Adrenal gland (tissue), 9 donors: ENCODE measurements at regions not wholly inside any gene's neighbourhood (a gene's known extent, or its start where the extent isn't known, plus 50 kb on each side); places are given as distances from the start of the nearest gene placed in this dataset.

Source experiments
- DNase-seq, 7 donors: peaks; one replicate each; pipeline ENCODE4 v3.0.0-alpha.2; 2019 to 2020
- H3K27ac ChIP-seq, 5 donors: fragments of 200-600 bp; sonication (generic) in 4 of 5; 1 replicate in 3 of 5; 2 replicates in 2 of 5; pipeline versions ENCODE4 v1.5.1 to v1.8.0; 2016 to 2020; ENCODE audit warnings: mild to moderate bottlenecking in 1 of 5
- H3K27me3 ChIP-seq: fragments of 200-600 bp; 2 replicates; pipeline ENCODE4 v1.8.0; 2021
- H3K36me3 ChIP-seq, 2 donors: fragments of 200-600 bp; replicated peaks in 1 of 2; 1 replicate in 1 of 2; 2 replicates in 1 of 2; pipeline versions ENCODE4 v1.5.1 to v1.8.0; 2018 to 2022
- H3K4me1 ChIP-seq, 2 donors: fragments of 200-600 bp; replicated peaks in 1 of 2; 1 replicate in 1 of 2; 2 replicates in 1 of 2; pipeline versions ENCODE4 v1.5.1 to v1.8.0; 2018 to 2021
- H3K4me3 ChIP-seq, 4 donors: fragments of 200-600 bp; sonication (generic) in 3 of 4; one replicate each; pipeline ENCODE4 v1.5.1; 2016 to 2018
- H3K9me3 ChIP-seq, 3 donors: fragments of 200-600 bp; sonication (generic) in 1 of 3; replicated peaks in 1 of 3; 1 replicate in 2 of 3; 2 replicates in 1 of 3; pipeline versions ENCODE4 v1.5.1 to v1.8.0; 2016 to 2021
- CTCF ChIP-seq, 6 experiments: fragments of 450-650 bp in 4 of 6; fragments of 200-600 bp in 2 of 6; sonication (generic) in 1 of 6; IDR thresholded peaks; 1 replicate in 5 of 6; 2 replicates in 1 of 6; pipeline versions ENCODE4 v1.5.1 to v1.8.0; 2016 to 2021; ENCODE audit warnings: antibody characterized with exemption in 6 of 6, mild to moderate bottlenecking in 2 of 6, moderate library complexity in 1 of 6
- POLR2A ChIP-seq, 2 donors: fragments of 450-650 bp; IDR thresholded peaks; one replicate each; pipeline ENCODE4 v1.6.1; 2017; ENCODE audit warnings: antibody characterized with exemption in 2 of 2, mild to moderate bottlenecking in 2 of 2, moderate library complexity in 1 of 2
- WGBS, 4 donors: extraction: QIAGEN DNeasy Blood & Tissue Kit in 2 of 4; methylation state at CpG; one replicate each; pipeline versions ENCODE4 v1.1.5 to v1.1.7; 2013 to 2017; 5-methylcytosine and 5-hydroxymethylcytosine counted together
- intact Hi-C, 2 donors: fragments of 100-400 bp; cut with DNase I; formaldehyde crosslinking; loops; one replicate each; pipeline versions ENCODE4 v1.14.1 to v1.15.0; 2022 to 2023
- donor health status: healthy with polysubstance abuse.
- donor health status: Bipolar disorder and iron deficiency.
- donor health status: DM: yes; HTN: yes; CAD: no.
- donor health status: DM: no; HTN: no; CAD: no.
- donor health status: DM: no; HTN: no; CAD: no.

GRCh38 chr3:24674261-24674660, 179.6 kb upstream of the THRB start:
- H3K27me3 ChIP-seq: peaks cover 6% of the 10 kb centered on the region
- whole genome bisulfite sequencing, 4 donors: 82 to 98% (median 97%) methylated on average over 2 of the region's 2 CpGs
- no peaks in the 10 kb centered on the region for H3K4me1 ChIP-seq
- H3K4me3 ChIP-seq: no peak overlapping the region
- TF ChIP-seq CTCF (IDR thresholded peaks at IDR 0.05) (no peak), POLR2A (IDR thresholded peaks at IDR 0.05) (no peak)
- H3K9me3 ChIP-seq: no peaks in the 10 kb centered on the region
- peak in 1 of 7 donors; percentile 13 for DNase-seq
- no peak overlapping the region for H3K27ac ChIP-seq
- no peaks in the 10 kb centered on the region for H3K36me3 ChIP-seq
- intact Hi-C loops: no loop called here

- H3K36me3 ChIP-seq: no peaks in the 10 kb centered on the region
- no peak for DNase-seq
- no peak overlapping the region for H3K4me3 ChIP-seq
- WGBS, 4 donors: 50 to 63% (median 54%) methylated on average over 2 of the region's 2 CpGs
- H3K4me1 ChIP-seq: no peaks in the 10 kb centered on the region
- TF ChIP-seq CTCF (IDR thresholded peaks at IDR 0.05) (no peak), POLR2A (IDR thresholded peaks at IDR 0.05) (no peak)
- no peak overlapping the region for H3K27ac ChIP-seq
- intact Hi-C loops: no loop called here
- H3K9me3 ChIP-seq: no peaks in the 10 kb centered on the region
- no peaks in the 10 kb centered on the region for H3K27me3 ChIP-seq
Observed at GRCh38 chr3:24678021-24678420, 183.4 kb upstream of the THRB start.

GRCh38 chr3:24678421-24678865, 183.8 kb upstream of the THRB start:
- intact Hi-C loops: no loop called here
- Histone ChIP-seq H3K4me1 (no peaks in the 10 kb centered on the region), H3K27me3 (no peaks in the 10 kb centered on the region), H3K36me3 (no peaks in the 10 kb centered on the region), H3K9me3 (no peaks in the 10 kb centered on the region), H3K27ac (no peak overlapping the region), H3K4me3 (no peak overlapping the region)
- no peak for DNase-seq
- WGBS, 4 donors: 65 to 79% (median 72%) methylated on average over 7 of the region's 7 CpGs
- no peak for TF ChIP-seq CTCF (IDR thresholded peaks at IDR 0.05)
- TF ChIP-seq POLR2A (IDR thresholded peaks at IDR 0.05): no peak

- no peaks in the 10 kb centered on the region for H3K27me3 ChIP-seq
- no peaks in the 10 kb centered on the region for H3K36me3 ChIP-seq
- no peak overlapping the region for H3K4me3 ChIP-seq
- TF ChIP-seq CTCF (IDR thresholded peaks at IDR 0.05) (no peak), POLR2A (IDR thresholded peaks at IDR 0.05) (no peak)
- no peaks in the 10 kb centered on the region for H3K9me3 ChIP-seq
- H3K4me1 ChIP-seq: no peaks in the 10 kb centered on the region
- no peak for DNase-seq
- intact Hi-C loops: no loop called here
- no peak overlapping the region for H3K27ac ChIP-seq
Observed at GRCh38 chr3:24679429-24679828, 184.8 kb upstream of the THRB start.
